Stimulated activated CD8-positive, alpha-beta memory T cell treated with anti-CD3 and anti-CD28 coated beads, Interleukin-2, amount 100 ng/mL, for 48 hours (primary cell): ENCODE measurements at regions not wholly inside any gene's neighbourhood (a gene's known extent, or its start where the extent isn't known, plus 50 kb on each side); places are given as distances from the start of the nearest gene placed in this dataset.

ENCODE experiments used
- DNase-seq, 2 donors: peaks; one replicate each; pipeline ENCODE4 v3.0.0-alpha.2; 2020; ENCODE audit warnings: low read depth in 2 of 2

DNA sequence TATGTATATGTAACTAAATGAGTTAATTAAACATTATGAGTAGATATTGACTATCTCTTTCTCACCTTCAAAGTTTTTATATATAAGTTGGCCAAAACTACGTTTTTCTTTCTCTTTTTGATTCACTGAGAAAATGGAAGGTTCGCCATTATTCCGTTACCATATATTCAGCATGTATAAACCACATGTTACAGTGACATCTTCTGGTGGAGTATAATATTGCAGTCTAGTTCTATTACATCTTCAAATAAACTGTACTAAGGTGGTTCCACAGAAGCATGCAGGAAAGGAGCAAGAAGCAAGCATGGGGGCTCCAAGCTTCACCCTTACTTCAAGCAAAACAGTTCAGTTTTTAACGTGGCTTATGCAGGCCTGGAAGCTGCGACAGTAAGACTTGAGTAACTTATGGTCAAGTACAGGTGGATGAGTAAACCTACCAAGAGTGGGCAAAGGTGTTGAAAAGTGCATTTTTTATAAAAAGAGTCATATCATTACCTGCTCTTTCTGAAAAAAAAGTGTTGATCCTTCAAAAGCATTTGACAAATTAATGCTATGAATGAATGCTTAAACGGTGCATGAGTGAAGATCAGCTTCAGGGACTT, 129.8 kb upstream of the RAB6C start:
- DNase-seq = no peak

DNA sequence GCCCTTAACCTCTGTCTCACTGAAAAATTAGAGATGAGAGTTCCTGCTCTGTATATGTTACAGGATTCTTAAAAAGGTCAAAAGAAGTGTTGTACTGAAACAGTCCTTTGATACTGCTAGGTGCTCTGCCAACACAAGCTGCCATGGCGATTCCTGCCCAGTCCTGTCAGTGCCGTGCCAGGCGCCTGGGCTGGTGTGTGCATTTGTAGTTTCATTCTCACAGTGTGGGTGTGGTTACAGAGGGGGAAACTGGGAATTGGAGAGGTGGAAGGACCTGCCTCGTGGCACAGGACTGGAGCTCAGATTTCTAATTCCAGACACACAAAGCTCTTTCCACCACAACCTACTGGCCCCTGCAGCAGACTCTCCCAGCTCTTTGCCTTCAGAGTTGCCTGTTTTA, 122.3 kb upstream of the RAB6C start:
- DNase-seq = no peak

DNA sequence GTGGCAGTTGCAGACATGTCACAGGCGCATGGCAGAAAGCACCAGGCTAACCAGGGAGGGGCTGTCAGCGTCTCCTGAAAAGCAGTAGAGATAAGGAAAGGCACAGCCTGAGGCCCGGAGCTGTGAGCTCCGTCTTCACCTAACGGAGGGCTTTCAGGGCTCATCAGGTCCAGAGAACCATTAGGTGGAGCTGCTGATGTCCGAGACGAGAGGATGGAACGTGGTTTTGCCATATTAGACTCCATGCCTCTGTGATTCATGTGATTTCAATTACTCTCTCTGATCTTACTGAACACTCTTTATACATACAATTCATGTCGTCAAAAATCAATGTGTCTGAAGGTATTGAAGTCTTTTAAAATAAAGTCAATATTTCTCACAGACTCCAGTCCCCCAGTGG, 120.3 kb upstream of the RAB6C start:
- DNase-seq = no peak

DNA sequence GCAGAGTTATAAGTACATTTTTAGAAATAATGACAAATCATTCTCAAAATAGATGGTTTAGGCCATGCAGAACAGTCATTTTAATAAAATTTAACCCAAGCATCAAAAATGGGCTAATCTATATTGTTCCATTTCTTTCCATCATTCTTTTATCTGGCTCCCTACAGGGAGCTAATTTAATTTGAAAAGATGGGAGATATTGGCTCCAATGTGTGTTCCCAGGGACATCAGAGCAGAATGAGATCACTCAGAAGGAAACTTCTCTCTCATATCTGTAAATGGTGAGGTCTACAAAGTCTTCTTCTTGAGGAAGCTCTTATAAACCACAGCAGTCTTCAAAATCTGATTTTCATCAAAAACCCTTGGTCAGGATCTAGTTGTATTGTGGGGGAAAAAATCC, 119.4 kb upstream of the RAB6C start:
- DNase-seq = no peak

DNA sequence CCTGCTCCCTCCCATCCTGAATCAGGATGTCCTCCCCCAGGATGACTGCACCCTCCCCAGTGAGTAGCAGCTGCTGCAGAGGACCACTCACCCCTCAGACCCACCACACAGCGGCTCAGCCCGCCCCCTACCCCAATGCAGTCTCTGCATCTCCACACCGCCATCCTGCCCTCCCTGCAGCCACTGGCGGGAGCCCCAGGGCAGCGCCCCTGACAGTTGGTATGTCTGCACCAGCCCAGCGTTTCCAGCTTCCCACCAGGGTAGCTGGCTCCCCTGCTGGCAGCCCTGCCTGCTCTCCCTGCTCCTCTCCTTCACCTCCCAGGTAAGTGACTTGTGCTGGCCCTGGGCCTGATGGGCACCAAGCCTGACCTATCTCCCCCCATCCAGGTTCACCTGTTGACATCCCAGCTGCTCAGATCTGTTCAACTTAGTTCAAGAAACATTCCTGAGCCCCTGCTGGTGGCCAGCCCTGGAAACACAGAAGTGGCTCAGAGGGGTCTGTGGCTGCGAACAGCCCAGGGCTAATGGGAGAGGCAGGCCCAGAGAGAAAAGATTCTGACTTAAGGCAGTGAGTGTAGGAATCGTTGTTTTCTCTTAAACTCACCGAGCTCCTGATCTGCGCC, 117.7 kb upstream of the RAB6C start:
- DNase-seq = no peak

DNA sequence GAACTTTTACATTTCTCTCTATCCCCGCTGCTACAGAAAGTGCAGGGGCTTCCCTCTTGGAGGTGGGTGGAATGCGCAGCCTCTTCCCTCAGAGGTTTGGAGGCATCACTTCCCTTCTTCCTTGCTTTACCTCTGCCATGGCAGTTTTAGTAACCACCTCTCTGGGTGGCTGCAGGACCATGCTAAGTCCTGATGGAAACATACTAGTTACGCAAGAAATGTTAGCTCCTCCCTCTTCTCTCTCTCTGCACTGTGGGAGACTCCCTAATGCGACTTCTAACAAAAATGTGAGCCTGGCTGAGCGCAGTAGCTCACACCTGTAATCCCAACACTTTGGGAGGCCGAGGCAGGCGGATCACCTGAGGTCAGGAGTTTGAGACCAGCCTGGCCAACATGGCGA, 116.8 kb upstream of the RAB6C start:
- DNase-seq = no peak

DNA sequence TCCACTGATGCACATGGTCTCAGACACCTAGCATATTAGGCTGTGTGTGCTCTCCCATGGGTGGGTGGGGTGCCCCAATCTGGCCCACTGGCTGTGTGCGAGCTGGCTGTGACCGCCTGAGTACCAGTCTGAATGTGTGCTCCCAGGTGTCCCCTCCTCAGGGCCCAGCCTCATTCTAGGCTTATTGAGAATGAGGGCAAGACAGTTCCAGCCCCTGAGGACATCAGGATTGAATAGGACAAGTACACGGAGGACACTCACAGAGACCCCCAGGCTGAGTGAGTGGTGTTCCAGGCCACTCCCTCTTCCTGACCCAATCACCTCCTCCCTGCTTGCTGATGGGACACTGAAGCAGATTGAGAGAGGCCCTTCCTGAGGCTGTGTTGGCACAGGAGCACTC, 116.1 kb upstream of the RAB6C start:
- DNase-seq = no peak

DNA sequence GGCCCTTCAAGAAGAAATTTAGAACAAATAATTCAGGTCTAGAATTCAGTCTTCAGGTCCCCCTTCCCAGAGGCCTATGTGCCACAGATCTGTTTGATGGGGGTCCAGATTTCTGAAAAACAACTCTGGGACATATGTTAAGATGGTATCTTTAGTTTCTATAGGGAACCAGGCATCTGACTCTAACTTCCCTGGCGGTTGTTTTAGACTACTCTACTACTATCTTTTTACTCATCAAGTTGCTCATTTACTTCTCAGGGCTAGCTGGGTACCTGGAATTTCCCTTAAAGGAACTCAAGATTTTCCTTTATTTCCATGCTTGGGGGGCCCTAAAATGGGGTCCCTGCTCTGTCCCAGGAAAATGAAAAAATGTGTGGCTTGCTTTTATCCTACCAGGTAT, 114.7 kb upstream of the RAB6C start:
- DNase-seq = no peak

DNA sequence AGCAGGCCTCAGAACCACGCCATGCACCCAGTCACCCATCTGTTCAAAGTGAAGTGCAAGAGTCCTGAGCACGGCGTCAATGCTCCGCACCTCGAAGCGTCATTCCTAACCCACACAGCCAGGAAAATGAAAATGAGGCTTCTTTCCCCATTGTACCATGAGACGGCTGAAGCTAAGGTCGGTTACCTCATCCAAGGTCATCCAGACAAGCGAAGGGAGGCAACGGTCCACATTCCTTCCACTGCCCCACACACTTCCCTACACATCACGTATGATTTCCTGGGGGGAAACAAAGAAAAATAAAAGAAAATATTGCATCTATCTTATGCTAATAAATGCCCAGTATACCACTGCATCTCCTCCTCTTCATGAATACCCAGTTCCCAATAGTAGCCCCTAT, 113.5 kb upstream of the RAB6C start:
- DNase-seq = no peak

DNA sequence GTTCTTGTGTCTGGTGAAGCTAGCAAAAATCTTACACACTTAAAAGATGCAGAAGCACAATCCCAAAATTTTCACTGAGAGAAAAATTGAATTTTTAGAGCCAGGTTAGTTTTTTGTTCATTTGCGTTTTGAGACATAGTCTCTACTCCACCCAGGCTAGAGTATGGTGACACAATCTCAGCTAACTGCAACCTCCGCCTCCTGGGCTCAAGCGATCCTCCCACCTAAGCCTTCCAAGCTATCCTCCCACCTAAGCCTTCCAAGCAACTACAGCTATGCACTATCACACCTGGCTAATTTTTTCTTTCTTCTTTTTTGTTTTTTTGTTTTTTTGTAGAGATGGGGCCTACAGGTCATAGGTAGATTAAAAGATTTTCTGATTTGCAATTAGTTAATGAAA, 113.1 kb upstream of the RAB6C start:
- DNase-seq = no peak

DNA sequence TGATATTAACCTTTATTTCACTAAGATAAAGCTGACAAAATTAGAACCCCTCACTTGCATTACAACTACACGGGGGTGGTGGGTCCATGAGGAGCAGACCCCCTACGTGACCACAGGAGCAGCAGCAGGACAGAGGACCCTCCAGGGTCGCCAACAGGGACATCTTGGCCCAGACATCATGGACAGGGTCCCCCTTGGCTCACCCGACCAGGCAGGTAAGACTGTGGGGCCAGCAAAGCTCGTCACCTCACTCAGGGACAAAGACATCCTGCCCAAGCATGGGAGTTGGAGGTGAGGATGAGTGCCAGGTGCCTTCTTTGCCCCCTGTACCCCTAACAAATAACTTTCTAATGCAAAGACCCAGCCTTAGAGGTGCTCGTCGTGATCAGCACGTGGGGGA, 111.3 kb upstream of the RAB6C start:
- DNase-seq = no peak

DNA sequence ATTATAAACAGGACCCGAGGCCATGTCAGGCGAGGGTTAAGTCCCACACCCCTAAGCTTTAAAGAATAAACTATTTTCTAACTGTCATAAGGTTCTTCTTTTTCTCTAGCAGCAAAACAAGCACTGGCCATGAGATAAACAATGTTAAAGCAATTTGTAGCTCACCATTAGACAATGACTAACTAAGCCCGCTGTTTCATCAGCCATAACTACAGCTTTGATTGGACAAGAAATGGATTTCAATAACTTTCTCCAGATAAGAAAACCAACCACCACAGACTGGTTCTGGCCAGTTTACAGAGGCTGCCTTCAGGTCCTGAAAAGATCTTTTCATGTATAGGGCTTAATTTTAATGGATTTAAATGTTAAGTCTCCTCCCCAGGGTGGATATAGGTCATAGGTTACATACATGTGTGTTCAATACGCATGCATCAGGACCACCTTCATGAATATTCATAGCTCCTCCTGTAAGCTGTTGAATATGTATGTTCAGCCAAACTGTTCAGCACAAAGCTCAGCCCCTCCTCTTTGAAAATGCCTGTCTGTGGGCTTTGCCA, 108.7 kb upstream of the RAB6C start:
- no peak for DNase-seq

DNA sequence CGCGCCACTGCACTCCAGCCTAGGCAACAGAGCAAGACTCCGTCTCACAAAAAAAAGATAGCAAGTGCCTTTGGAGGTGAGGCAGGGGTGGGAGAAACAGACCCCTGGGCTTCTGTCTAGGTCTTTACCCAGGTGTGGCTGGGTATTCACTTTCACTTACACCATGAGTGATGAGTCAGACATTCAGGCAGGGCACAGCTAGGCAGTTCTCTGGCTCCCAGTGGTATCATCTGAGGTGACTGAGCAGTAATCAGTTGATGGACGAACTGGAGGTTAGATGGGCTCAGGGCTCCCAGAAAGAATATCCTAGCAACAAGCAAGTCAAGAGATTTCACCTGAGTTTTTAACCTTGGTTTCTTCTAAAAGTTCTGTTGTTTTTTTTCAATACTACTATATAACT, 107.0 kb upstream of the RAB6C start:
- no peak for DNase-seq

DNA sequence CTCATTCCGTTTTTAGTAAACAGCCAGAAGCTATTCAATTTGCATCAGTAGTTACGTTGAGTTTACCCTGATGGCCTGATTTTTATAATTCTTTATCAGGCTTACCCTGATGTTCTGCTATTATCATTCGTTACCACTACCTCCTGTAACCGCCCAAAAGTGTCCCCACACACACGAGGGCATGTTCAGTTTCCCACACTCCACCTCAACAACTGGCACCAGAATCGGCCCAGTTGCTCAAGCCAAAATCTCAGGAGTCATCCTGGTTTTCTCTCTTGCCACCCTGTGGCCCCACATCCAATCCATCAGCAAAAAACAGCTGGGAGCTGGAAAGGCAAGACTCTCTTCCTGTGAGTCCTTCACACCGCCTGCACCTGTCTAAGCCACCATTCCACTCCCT, 102.9 kb upstream of the RAB6C start:
- no peak for DNase-seq

DNA sequence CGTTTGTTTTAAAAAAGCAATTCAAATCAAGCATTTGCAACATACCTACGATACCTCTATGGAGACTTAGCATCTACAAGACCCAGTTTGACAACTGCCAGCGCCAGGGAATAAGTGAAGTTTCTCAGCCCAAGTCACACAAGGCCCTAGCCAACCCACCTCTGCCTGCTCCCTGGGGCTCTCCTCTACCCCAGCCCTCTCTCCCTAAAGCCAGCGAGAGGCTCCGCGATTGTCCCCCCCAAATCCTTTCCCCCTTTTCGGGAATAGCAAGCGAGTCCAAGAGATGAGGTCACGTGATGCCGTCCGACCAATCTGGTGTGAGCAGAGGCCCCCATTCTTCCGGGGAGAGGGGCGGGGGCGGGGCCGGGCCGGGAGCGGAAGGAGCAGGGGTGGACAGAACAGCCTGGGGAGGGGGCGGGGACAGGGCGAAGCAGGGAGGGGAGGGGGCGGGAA, 102.2 kb upstream of the RAB6C start:
- DNase-seq = peak; percentile 70 to 79

DNA sequence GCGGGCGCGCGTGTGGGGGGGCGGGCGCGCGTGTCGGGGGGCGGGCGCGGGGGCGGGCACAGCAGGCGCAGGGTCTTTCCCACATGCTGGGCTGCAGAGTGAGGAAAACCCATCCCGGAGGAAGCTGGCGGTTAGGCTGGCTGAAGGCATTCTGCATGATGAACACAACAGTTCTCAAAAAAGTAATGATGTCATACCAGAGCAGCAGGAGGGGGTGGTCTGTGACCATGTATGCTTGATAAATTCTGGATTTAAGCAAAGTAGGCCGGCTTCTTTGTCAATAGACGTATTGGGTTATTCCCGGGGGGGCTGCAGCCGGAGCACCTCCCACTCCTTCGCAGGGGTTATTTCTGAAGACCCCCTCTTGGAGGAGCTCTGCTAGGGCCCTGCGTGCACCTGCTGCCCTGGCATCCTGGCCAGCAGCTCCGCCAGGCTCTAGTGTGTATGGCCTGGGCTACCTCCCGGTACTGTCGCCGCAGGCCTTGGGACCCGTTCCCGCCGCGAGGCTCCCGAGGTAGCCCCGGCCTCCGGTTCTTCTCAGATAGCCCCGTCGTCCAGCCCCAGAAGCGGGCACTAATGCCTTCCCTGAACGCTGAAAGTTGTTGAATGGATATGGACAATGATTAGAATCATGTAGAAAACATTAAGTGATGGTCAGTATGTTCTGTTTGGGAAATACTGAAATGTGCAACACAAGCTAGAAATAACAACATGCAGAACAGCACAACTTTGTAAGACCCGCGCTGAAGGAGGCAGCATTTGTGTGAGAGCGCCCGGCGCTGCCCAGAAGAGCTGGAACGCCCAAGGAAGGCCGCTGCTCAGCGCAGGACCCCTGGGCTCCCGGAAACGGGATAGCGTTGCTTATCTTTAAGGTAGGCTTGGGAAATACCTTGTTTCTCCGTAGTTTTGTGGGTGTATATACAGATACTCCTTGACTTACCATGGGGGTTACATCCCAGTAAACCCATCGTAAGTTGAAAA, 101.4 kb upstream of the RAB6C start:
- no peak for DNase-seq

DNA sequence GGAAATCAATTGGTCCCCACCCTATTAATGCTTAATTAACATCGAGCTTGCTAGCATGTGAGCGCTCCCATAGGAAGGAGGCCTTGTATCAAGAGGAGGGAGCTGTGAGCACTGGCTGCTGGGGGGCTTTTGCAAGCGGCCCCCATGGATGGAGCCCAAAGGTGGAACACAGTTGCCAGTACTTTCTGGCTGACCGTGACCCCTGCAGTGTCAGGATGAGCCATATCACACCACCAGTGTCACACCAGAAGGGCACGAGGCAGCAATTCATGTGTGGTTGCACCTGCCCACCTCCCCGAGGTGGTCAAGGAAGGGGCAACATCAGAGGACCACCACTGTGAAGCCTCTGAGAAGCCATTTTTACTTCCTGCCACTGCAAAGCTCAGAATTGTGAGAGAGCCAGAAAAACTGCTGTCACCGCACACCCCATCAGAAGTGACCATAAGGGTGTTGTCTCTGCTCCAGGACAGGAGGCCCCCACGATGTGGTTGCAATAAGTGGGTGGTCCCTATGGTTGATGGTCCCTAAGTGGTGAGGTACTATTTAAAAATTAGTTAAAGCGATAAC, 99.8 kb upstream of the RAB6C start:
- no peak for DNase-seq

DNA sequence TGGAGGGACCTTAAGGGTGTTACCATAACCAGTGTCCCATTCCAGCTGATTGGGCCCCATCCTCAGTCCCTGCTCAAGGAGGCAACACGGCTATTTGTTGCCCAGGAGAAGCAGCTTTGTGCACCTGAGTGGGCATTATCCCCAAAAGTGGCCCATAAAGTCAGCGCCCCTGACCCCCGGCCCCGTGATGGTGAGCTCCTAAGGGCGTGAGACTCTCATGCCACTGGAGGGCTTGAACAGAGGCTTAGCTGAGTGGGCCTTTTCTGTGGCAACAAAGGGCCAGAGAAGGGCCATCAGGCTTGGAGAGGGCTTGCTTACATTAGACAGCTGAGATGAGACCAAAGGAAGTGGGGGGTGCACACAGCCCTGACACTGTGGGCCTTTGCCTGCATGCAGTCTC, 99.2 kb upstream of the RAB6C start:
- DNase-seq = no peak

DNA sequence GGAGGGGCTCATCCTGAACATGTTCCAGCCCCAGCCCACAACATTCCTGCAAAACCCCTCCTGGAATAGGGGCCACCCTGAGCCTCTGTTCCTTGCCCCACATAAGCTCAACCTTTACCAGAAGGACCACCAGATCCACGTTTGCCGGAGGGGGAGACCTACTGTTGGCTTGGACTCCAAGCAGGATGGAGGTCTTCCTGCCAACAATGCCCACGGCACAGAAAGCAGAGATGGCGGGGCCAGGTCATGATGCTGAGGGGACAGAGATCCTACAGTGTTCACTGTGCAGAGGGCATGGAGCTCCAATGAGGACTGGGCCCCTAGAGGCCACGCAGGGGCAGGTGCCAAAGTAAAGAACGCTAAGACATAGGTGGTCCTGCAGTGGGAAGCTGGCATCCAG, 98.5 kb upstream of the RAB6C start:
- DNase-seq = no peak

DNA sequence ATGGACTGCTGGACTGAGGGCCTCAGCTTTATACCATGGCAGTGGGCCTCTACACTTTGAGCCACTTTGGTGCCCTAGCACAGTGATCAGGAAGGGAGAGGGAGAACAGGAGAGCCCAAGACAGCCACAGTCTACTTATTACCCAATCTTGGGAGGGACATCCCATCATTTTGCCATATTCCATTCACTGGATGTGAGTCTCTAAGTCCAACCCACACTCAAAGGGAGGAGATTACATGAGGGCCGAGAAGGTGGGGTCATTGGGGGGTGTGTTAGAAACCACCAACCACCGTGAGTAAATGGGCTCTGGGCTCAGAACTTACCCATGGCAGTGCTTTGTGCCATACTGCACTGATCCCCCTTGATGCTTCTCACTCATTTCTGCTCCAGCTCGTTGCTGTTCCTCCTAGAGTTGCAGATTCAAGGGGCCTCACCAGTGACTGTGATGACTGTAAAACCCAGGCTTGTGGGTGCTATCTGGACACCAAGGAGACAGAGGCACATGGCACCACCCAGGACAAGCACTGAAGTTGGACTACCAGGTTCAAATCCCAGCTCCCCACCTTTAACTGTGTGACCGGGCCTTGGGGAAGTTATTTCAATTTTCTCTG, 97.6 kb upstream of the RAB6C start:
- DNase-seq = no peak

DNA sequence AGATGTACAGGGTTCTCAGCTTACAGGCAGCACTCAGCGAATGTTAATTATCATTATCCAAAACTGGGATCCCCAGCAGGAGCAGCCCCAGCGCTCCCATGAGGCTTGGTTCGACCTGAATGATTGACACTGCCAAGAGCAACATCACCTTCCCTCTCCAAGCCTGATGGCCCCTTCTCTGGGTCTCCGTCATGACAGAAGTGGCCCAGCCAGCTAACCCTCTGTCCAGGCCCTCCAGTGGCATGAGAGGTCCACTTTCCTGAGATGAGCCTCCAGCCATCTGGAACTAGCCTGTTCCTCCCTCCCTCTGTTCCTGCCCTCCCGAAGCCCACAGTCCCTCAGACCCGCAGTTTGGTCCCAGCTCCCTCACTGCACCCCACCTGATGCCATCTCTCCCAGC, 97.0 kb upstream of the RAB6C start:
- DNase-seq = no peak

DNA sequence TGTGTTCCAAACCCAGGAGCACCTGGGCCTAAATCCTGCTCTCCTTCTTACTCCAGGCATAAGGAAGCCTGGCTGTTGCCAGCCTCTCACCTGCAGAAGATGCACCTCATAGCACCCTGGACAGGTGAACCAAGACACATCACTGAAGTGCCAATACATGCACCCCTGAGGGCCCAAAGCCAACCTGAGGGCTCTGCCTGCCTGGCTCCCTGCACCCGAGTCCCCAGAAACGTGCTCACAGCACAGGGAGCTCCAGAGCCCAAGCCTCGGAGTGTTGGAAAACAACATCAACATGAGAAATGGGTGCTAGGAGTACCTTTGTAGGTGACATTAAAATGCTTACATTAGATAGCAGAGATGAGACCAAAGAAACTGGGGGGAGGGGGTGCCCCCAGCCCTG, 96.3 kb upstream of the RAB6C start:
- no peak for DNase-seq
